Upper lobe of right lung (tissue), 1 donor: ENCODE measurements at regions not wholly inside any gene's neighbourhood (a gene's known extent, or its start where the extent isn't known, plus 50 kb on each side); places are given as distances from the start of the nearest gene placed in this dataset.
"Not testable (repeated sequence)": the region's sequence is repeated elsewhere in the genome, so short reads cannot be mapped to it uniquely, and the experiment has no call there.

ENCODE experiments used
- ATAC-seq: fragments of 200-7000 bp; cut with Tn5 transposase; one replicate; pipeline ENCODE4 v1.9.1; 2020; ENCODE audit warnings: mild to moderate bottlenecking, moderate library complexity
- DNase-seq: peaks from one replicate; pipeline ENCODE4 v3.0.0-alpha.2; 2020
- H3K27ac ChIP-seq: fragments of 200-600 bp; one replicate; pipeline ENCODE4 v1.8.0; 2022
- H3K27me3 ChIP-seq: fragments of 200-600 bp; one replicate; pipeline ENCODE4 v1.8.0; 2022; ENCODE audit warnings: mild to moderate bottlenecking
- H3K36me3 ChIP-seq: fragments of 200-600 bp; one replicate; pipeline ENCODE4 v1.8.0; 2022
- H3K4me1 ChIP-seq: fragments of 200-600 bp; one replicate; pipeline ENCODE4 v1.8.0; 2022
- H3K4me3 ChIP-seq: fragments of 200-600 bp; one replicate; pipeline ENCODE4 v1.8.0; 2022; ENCODE audit warnings: mild to moderate bottlenecking
- H3K9me3 ChIP-seq: fragments of 200-600 bp; one replicate; pipeline ENCODE4 v1.8.0; 2022
- CTCF ChIP-seq: fragments of 200-600 bp; IDR thresholded peaks from one replicate; pipeline ENCODE4 v1.8.0; 2022; ENCODE audit warnings: antibody characterized with exemption
- intact Hi-C: fragments of 100-400 bp; cut with DNase I; formaldehyde crosslinking; loops from one replicate; pipeline ENCODE4 v1.11.0; 2022
- donor health status: DM: no; HTN: yes; CAD: no; lungs with severe emphysema.

- Histone ChIP-seq H3K36me3 (no peaks in the 10 kb centered on the region), H3K27ac (no peak overlapping the region), H3K9me3 (no peaks in the 10 kb centered on the region), H3K27me3 (no peaks in the 10 kb centered on the region), H3K4me3 (no peak overlapping the region), H3K4me1 (no peaks in the 10 kb centered on the region)
- no peak for TF ChIP-seq CTCF
- ATAC-seq (no peak), DNase-seq (no peak)
- intact Hi-C loops = no loop called here
These were observed 135.2 kb downstream of the DACT1 start for GRCh38 chr14:58772794-58773620.

GRCh38 chr14:58774531-58774930 lies 136.8 kb downstream of the DACT1 start:
- no peaks in the 10 kb centered on the region for H3K4me1 ChIP-seq
- no peaks in the 10 kb centered on the region for H3K27me3 ChIP-seq
- DNase-seq (no peak), ATAC-seq (no peak)
- no peak overlapping the region for H3K27ac ChIP-seq
- no peaks in the 10 kb centered on the region for H3K36me3 ChIP-seq
- no peaks in the 10 kb centered on the region for H3K9me3 ChIP-seq
- no peak overlapping the region for H3K4me3 ChIP-seq
- TF ChIP-seq CTCF = no peak
- intact Hi-C loops = no loop called here

- intact Hi-C loops, H3K9me3 ChIP-seq: not testable (repeated sequence)
These were observed 137.4 kb downstream of the DACT1 start for GRCh38 chr14:58775130-58775529.

DNA sequence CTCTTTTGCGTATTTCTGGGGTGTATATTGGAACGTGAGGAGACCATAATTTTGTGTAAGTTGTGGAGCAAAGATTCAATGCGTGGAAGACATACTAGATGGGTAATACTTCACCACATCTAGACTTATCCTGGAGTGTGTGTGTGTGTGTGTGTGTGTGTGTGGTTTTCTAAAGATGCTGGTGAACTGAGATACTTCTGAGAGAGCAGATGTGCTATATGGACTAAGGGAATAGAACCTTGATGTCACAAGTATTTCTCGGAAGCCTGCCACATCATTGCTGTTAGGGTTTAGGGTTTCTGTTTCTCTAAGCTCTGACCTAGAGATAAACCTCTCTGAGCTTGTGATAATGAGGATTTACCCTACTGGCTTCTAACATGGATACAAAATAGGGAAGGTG lies 138.8 kb downstream of the DACT1 start:
- ATAC-seq = no peak
- Histone ChIP-seq H3K27ac (no peak overlapping the region), H3K9me3 (no peaks in the 10 kb centered on the region), H3K4me3 (no peak overlapping the region), H3K27me3 (no peaks in the 10 kb centered on the region), H3K4me1 (no peaks in the 10 kb centered on the region), H3K36me3 (no peaks in the 10 kb centered on the region)
- no peak for TF ChIP-seq CTCF
- intact Hi-C loops = no loop called here
- DNase-seq = no peak

More at GRCh38 chr14:58775130-58775529, 137.4 kb downstream of the DACT1 start:
- not testable (repeated sequence) for H3K27ac ChIP-seq, ATAC-seq, DNase-seq, H3K4me1 ChIP-seq, H3K27me3 ChIP-seq, H3K36me3 ChIP-seq, H3K4me3 ChIP-seq

- H3K36me3 ChIP-seq = no peaks in the 10 kb centered on the region
- H3K4me3 ChIP-seq = no peak overlapping the region
- no peaks in the 10 kb centered on the region for H3K27me3 ChIP-seq
- ATAC-seq = no peak
- no peaks in the 10 kb centered on the region for H3K4me1 ChIP-seq
- intact Hi-C loops = no loop called here
- no peak for DNase-seq
- no peaks in the 10 kb centered on the region for H3K9me3 ChIP-seq
- H3K27ac ChIP-seq = no peak overlapping the region
- no peak for TF ChIP-seq CTCF
These were observed 139.8 kb downstream of the DACT1 start for GRCh38 chr14:58777541-58777979.

GRCh38 chr14:58778202-58778601 lies 140.4 kb downstream of the DACT1 start:
- H3K27me3 ChIP-seq = no peaks in the 10 kb centered on the region
- H3K4me3 ChIP-seq = no peak overlapping the region
- no peak for TF ChIP-seq CTCF
- no peak for DNase-seq
- no peaks in the 10 kb centered on the region for H3K36me3 ChIP-seq
- H3K27ac ChIP-seq = no peak overlapping the region
- H3K4me1 ChIP-seq = no peaks in the 10 kb centered on the region
- no peaks in the 10 kb centered on the region for H3K9me3 ChIP-seq
- intact Hi-C loops = no loop called here
- ATAC-seq = no peak
